HepG2 (cell line): ENCODE measurements at regions not wholly inside any gene's neighbourhood (a gene's known extent, or its start where the extent isn't known, plus 50 kb on each side); places are given as distances from the start of the nearest gene placed in this dataset.
A peak's percentile ranks its signal among the peaks of the same experiment; 100 is the strongest.

Source experiments
- CHD2 ChIP-seq: IDR thresholded peaks from 2 replicates; pipeline ENCODE4 v1.6.1; 2011; ENCODE audit warnings: low read depth, low read length, improper control_type of control experiment
- EZH2 ChIP-seq: conservative IDR thresholded peaks from 2 replicates; pipeline ENCODE4 v1.6.1; 2012; ENCODE audit warnings: mild to moderate bottlenecking, low read depth, low read length, moderate library complexity
- FOXK2 ChIP-seq: fragments of 450-650 bp; IDR thresholded peaks from 2 replicates; pipeline ENCODE4 v1.6.1; 2016
- HCFC1 ChIP-seq: fragments of 150-350 bp; IDR thresholded peaks from 2 replicates; pipeline ENCODE4 v1.6.1; 2014; ENCODE audit warnings: low read depth, low read length
- HMG20A ChIP-seq: IDR thresholded peaks from 2 replicates; pipeline ENCODE4 v1.6.1; 2016; ENCODE audit warnings: borderline replicate concordance
- HNRNPH1 ChIP-seq: fragments of 200-400 bp; formaldehyde crosslinking; optimal IDR thresholded peaks from 2 replicates; pipeline ENCODE3; 2017; ENCODE audit warnings: mild to moderate bottlenecking, low read depth, low read length
- JUN ChIP-seq: sonication (generic); formaldehyde crosslinking; IDR thresholded peaks from 2 replicates; pipeline ENCODE4 v1.4.0; 2020; ENCODE audit warnings: mild to moderate bottlenecking, missing genetic modification reagents
- RAD21 ChIP-seq: fragments of 450-650 bp; formaldehyde crosslinking; IDR thresholded peaks from 2 replicates; pipeline ENCODE4 v1.5.0; 2020; ENCODE audit warnings: mild to moderate bottlenecking
- SP2 ChIP-seq: sonication (generic); formaldehyde crosslinking; IDR thresholded peaks from 2 replicates; pipeline ENCODE4 v1.5.1; 2020; ENCODE audit warnings: mild to moderate bottlenecking, missing genetic modification reagents
- TAF1 ChIP-seq: sonication (generic); formaldehyde crosslinking; IDR thresholded peaks from 2 replicates; pipeline ENCODE4 v1.4.0; 2020; ENCODE audit warnings: missing genetic modification reagents
- ZIK1 ChIP-seq: sonication (generic); formaldehyde crosslinking; IDR thresholded peaks from 2 replicates; pipeline ENCODE4 v1.5.0; 2020; ENCODE audit warnings: mild to moderate bottlenecking, low read depth, missing genetic modification reagents, borderline replicate concordance
- TF ChIP-seq, protein P1 (sequence below): sonication (generic); formaldehyde crosslinking; IDR thresholded peaks from 2 replicates; pipeline ENCODE4 v1.5.0; 2020; ENCODE audit warnings: mild to moderate bottlenecking, missing genetic modification reagents, moderate library complexity
- TF ChIP-seq, protein P2 (sequence below): sonication (generic); formaldehyde crosslinking; IDR thresholded peaks from 2 replicates; pipeline ENCODE4 v1.8.0; 2022; ENCODE audit warnings: mild to moderate bottlenecking, missing genetic modification reagents
- TF ChIP-seq, protein P3 (sequence below), 2 experiments: IDR thresholded peaks; 2 replicates each; pipeline ENCODE4 v1.6.1; 2011 to 2012; ENCODE audit warnings: low read length in 2 of 2, borderline replicate concordance in 1 of 2, low read depth in 1 of 2, mild to moderate bottlenecking in 1 of 2, moderate library complexity in 1 of 2

GRCh38 chr9:91004992-91005391, 203.4 kb downstream of the SYK start:
- TF ChIP-seq, protein P1, sequence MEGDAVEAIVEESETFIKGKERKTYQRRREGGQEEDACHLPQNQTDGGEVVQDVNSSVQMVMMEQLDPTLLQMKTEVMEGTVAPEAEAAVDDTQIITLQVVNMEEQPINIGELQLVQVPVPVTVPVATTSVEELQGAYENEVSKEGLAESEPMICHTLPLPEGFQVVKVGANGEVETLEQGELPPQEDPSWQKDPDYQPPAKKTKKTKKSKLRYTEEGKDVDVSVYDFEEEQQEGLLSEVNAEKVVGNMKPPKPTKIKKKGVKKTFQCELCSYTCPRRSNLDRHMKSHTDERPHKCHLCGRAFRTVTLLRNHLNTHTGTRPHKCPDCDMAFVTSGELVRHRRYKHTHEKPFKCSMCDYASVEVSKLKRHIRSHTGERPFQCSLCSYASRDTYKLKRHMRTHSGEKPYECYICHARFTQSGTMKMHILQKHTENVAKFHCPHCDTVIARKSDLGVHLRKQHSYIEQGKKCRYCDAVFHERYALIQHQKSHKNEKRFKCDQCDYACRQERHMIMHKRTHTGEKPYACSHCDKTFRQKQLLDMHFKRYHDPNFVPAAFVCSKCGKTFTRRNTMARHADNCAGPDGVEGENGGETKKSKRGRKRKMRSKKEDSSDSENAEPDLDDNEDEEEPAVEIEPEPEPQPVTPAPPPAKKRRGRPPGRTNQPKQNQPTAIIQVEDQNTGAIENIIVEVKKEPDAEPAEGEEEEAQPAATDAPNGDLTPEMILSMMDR (CRISPR knock-in tag) = peak; percentile 57
- TF ChIP-seq JUN (CRISPR knock-in tag) (no peak), HNRNPH1 (no peak), CHD2 (no peak), HMG20A (CRISPR knock-in tag) (no peak), SP2 (CRISPR knock-in tag) (no peak), EZH2 (no peak), RAD21 (CRISPR knock-in tag) (no peak), HCFC1 (no peak), TAF1 (CRISPR knock-in tag) (no peak), FOXK2 (no peak), ZIK1 (no peak)
- TF ChIP-seq, protein P2, sequence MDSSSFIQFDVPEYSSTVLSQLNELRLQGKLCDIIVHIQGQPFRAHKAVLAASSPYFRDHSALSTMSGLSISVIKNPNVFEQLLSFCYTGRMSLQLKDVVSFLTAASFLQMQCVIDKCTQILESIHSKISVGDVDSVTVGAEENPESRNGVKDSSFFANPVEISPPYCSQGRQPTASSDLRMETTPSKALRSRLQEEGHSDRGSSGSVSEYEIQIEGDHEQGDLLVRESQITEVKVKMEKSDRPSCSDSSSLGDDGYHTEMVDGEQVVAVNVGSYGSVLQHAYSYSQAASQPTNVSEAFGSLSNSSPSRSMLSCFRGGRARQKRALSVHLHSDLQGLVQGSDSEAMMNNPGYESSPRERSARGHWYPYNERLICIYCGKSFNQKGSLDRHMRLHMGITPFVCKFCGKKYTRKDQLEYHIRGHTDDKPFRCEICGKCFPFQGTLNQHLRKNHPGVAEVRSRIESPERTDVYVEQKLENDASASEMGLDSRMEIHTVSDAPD = no peak
- TF ChIP-seq, protein P3, sequence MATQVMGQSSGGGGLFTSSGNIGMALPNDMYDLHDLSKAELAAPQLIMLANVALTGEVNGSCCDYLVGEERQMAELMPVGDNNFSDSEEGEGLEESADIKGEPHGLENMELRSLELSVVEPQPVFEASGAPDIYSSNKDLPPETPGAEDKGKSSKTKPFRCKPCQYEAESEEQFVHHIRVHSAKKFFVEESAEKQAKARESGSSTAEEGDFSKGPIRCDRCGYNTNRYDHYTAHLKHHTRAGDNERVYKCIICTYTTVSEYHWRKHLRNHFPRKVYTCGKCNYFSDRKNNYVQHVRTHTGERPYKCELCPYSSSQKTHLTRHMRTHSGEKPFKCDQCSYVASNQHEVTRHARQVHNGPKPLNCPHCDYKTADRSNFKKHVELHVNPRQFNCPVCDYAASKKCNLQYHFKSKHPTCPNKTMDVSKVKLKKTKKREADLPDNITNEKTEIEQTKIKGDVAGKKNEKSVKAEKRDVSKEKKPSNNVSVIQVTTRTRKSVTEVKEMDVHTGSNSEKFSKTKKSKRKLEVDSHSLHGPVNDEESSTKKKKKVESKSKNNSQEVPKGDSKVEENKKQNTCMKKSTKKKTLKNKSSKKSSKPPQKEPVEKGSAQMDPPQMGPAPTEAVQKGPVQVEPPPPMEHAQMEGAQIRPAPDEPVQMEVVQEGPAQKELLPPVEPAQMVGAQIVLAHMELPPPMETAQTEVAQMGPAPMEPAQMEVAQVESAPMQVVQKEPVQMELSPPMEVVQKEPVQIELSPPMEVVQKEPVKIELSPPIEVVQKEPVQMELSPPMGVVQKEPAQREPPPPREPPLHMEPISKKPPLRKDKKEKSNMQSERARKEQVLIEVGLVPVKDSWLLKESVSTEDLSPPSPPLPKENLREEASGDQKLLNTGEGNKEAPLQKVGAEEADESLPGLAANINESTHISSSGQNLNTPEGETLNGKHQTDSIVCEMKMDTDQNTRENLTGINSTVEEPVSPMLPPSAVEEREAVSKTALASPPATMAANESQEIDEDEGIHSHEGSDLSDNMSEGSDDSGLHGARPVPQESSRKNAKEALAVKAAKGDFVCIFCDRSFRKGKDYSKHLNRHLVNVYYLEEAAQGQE (IDR thresholded peaks at IDR 0.05; ENCODE audit: borderline replicate concordance in 1 of 2, low read depth in 1 of 2, low read length in 2 of 2) = no peak
